ENCODE measurements at regions not wholly inside any gene's neighbourhood (a gene's known extent, or its start where the extent isn't known, plus 50 kb on each side); places are given as distances from the start of the nearest gene placed in this dataset.

DNA sequence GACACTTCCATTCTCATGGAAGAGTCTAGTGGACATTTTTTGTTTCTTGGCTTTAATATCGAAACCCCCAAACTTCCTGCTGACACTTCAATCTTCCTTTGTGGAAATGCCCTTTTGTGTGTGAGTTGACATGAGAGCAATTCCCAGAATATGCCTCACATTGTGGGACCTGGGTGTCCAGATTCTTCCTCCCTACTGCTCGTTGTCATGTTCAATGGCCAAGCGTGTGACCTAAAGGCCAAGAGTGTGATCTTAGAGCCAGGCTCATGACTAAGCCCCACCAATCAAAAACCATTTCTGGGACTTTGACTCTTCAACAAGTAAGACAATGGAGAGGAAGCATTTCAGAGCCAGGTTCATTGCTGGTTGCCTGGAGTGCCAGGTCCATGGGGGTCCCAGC lies 52.5 kb upstream of the BMPER start:
- FAIRE-seq, result no peak
- TF ChIP-seq, protein P1, sequence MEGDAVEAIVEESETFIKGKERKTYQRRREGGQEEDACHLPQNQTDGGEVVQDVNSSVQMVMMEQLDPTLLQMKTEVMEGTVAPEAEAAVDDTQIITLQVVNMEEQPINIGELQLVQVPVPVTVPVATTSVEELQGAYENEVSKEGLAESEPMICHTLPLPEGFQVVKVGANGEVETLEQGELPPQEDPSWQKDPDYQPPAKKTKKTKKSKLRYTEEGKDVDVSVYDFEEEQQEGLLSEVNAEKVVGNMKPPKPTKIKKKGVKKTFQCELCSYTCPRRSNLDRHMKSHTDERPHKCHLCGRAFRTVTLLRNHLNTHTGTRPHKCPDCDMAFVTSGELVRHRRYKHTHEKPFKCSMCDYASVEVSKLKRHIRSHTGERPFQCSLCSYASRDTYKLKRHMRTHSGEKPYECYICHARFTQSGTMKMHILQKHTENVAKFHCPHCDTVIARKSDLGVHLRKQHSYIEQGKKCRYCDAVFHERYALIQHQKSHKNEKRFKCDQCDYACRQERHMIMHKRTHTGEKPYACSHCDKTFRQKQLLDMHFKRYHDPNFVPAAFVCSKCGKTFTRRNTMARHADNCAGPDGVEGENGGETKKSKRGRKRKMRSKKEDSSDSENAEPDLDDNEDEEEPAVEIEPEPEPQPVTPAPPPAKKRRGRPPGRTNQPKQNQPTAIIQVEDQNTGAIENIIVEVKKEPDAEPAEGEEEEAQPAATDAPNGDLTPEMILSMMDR (optimal IDR thresholded peaks at IDR 0.05 in 1 of 3, IDR thresholded peaks at IDR 0.05 in 1 of 3, conservative IDR thresholded peaks at IDR 0.05 in 1 of 3; ENCODE audit: extremely low read depth in 1 of 3, insufficient read depth in 2 of 3, low read length in 3 of 3), result no peak
- TF ChIP-seq EZH2 (IDR thresholded peaks at IDR 0.05; ENCODE audit: low read length), result no peak
- dilution Hi-C loops (cut with MboI; ENCODE audit: extremely low pct_ligation_motif_present, low sequenced_read_pairs), result no loop called here

DNA sequence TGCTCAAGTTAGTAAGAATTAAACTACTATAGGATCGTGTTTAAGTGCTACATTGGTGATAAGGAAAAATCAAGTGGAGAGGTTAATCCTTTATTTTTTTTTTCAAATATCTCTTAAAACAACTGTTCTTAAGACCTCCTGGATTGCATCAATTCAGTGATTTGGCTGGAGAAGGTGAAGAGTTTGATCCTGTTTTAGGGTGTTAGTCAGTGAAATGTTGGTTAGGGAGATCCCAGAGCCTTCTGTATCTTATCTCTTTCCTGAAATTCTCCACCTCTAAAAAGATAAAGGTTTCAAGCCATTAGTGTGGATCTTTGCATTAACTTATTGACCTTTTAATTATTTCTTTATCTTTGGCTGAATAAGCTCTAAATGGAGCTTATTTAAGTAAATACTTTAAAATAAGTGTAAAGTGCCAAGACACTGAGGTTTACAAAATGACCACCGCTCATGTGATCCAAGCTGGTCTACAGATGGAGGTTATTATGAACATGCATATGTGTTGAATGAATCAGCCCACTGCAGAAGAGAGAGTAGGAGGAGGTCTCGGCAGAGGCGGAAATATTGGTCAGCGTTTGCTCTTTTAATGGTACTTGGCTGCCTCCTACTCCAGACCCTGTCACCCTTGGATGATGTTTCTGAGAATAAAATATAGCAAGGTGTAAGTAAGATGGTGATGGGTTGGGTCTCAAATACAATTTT lies 51.8 kb upstream of the BMPER start:
- Histone ChIP-seq H3K4me1 (ENCODE audit: control insufficient read depth, extremely low read depth, insufficient read depth, low read length) (peaks cover 10% of the 10 kb centered on the region), H3K27me3 (ENCODE audit: control insufficient read depth, extremely low read depth, insufficient read depth, low read length) (no peaks in the 10 kb centered on the region), H3K36me3 (ENCODE audit: control insufficient read depth in 2 of 2, extremely low read depth in 1 of 2, insufficient read depth in 2 of 2, low read length in 2 of 2) (no peaks in the 10 kb centered on the region), H3K4me2 (ENCODE audit: control insufficient read depth, extremely low read depth, insufficient read depth, low read depth, low read length) (no peak overlapping the region), H3K9ac (ENCODE audit: control insufficient read depth, extremely low read depth, insufficient read depth, low read length) (no peak overlapping the region), H2AFZ (ENCODE audit: control insufficient read depth, low read length) (no peak overlapping the region), H3K4me3 (ENCODE audit: control insufficient read depth in 2 of 3, extremely low read depth in 1 of 3, insufficient read depth in 2 of 3, low read depth in 1 of 3, low read length in 3 of 3) (no peak overlapping the region), H3K27ac (ENCODE audit: control insufficient read depth, insufficient read depth, low read length) (no peak overlapping the region), H3K79me2 (ENCODE audit: control insufficient read depth, insufficient read depth, low read length) (no peaks in the 10 kb centered on the region), H3K9me1 (ENCODE audit: control insufficient read depth, extremely low read depth, insufficient read depth, low read length) (no peaks in the 10 kb centered on the region), H4K20me1 (ENCODE audit: control insufficient read depth, extremely low read depth, insufficient read depth, low read length) (no peaks in the 10 kb centered on the region), H3K9me3 (ENCODE audit: control insufficient read depth, low read depth, low read length) (no peaks in the 10 kb centered on the region)
- DNase-seq (ENCODE audit: low read depth, low spot score) (no peak), FAIRE-seq (no peak)
- dilution Hi-C loops (cut with MboI; ENCODE audit: extremely low pct_ligation_motif_present, low sequenced_read_pairs), result no loop called here
- TF ChIP-seq, protein P1 (optimal IDR thresholded peaks at IDR 0.05 in 1 of 3, IDR thresholded peaks at IDR 0.05 in 1 of 3, conservative IDR thresholded peaks at IDR 0.05 in 1 of 3; ENCODE audit: extremely low read depth in 1 of 3, insufficient read depth in 2 of 3, low read length in 3 of 3), result no peak
- no peak for TF ChIP-seq EZH2 (IDR thresholded peaks at IDR 0.05; ENCODE audit: low read length)

More for the DNA sequence above, 52.5 kb upstream of the BMPER start:
- no peaks in the 10 kb centered on the region for H3K9me3 ChIP-seq (ENCODE audit: control insufficient read depth, low read depth, low read length)
- DNase-seq (ENCODE audit: low read depth, low spot score), result no peak
- no peaks in the 10 kb centered on the region for H3K27me3 ChIP-seq (ENCODE audit: control insufficient read depth, extremely low read depth, insufficient read depth, low read length)
- H3K4me2 ChIP-seq (ENCODE audit: control insufficient read depth, extremely low read depth, insufficient read depth, low read depth, low read length), result no peak overlapping the region
- H3K79me2 ChIP-seq (ENCODE audit: control insufficient read depth, insufficient read depth, low read length), result no peaks in the 10 kb centered on the region
- H3K4me3 ChIP-seq (ENCODE audit: control insufficient read depth in 2 of 3, extremely low read depth in 1 of 3, insufficient read depth in 2 of 3, low read depth in 1 of 3, low read length in 3 of 3), result no peak overlapping the region
- H3K4me1 ChIP-seq (ENCODE audit: control insufficient read depth, extremely low read depth, insufficient read depth, low read length), result peaks cover 10% of the 10 kb centered on the region
- no peaks in the 10 kb centered on the region for H4K20me1 ChIP-seq (ENCODE audit: control insufficient read depth, extremely low read depth, insufficient read depth, low read length)
- H3K27ac ChIP-seq (ENCODE audit: control insufficient read depth, insufficient read depth, low read length), result no peak overlapping the region
- no peaks in the 10 kb centered on the region for H3K36me3 ChIP-seq (ENCODE audit: control insufficient read depth in 2 of 2, extremely low read depth in 1 of 2, insufficient read depth in 2 of 2, low read length in 2 of 2)
- no peaks in the 10 kb centered on the region for H3K9me1 ChIP-seq (ENCODE audit: control insufficient read depth, extremely low read depth, insufficient read depth, low read length)
- H3K9ac ChIP-seq (ENCODE audit: control insufficient read depth, extremely low read depth, insufficient read depth, low read length), result no peak overlapping the region
- H2AFZ ChIP-seq (ENCODE audit: control insufficient read depth, low read length), result no peak overlapping the region

Measured in keratinocyte (primary cell).